RWPE2 (cell line): ENCODE measurements at regions not wholly inside any gene's neighbourhood (a gene's known extent, or its start where the extent isn't known, plus 50 kb on each side); places are given as distances from the start of the nearest gene placed in this dataset.

Experiments
- ATAC-seq: fragments of 200-7000 bp; cut with Tn5 transposase; 3 replicates; pipeline ENCODE4 v1.9.1; 2021; ENCODE audit warnings: low read depth
- DNase-seq: peaks from one replicate; pipeline ENCODE4 v3.0.0-alpha.2; 2020; ENCODE audit warnings: low spot score
- H3K27ac ChIP-seq: fragments of 450-650 bp; 2 replicates; pipeline ENCODE4 v1.5.1; 2017; ENCODE audit warnings: mild to moderate bottlenecking; ENCODE audit not compliant: poor library complexity, severe bottlenecking
- H3K27me3 ChIP-seq: fragments of 250-450 bp; sonication (Bioruptor Pico); 2 replicates; pipeline ENCODE4 v1.5.1; 2021; ENCODE audit warnings: mild to moderate bottlenecking, moderate library complexity; ENCODE audit not compliant: insufficient read depth, poor library complexity, severe bottlenecking
- H3K36me3 ChIP-seq: fragments of 250-450 bp; sonication (Bioruptor Pico); 2 replicates; pipeline ENCODE4 v1.5.1; 2020; ENCODE audit warnings: low read depth, mild to moderate bottlenecking, moderate library complexity
- H3K4me1 ChIP-seq: fragments of 250-450 bp; sonication (Bioruptor Pico); 2 replicates; pipeline ENCODE4 v1.5.1; 2021; ENCODE audit warnings: mild to moderate bottlenecking, moderate library complexity; ENCODE audit not compliant: insufficient read depth, poor library complexity, severe bottlenecking
- H3K4me3 ChIP-seq: fragments of 250-450 bp; sonication (Bioruptor Pico); 2 replicates; pipeline ENCODE4 v1.5.1; 2021; ENCODE audit warnings: mild to moderate bottlenecking, moderate library complexity; ENCODE audit not compliant: severe bottlenecking
- H3K9me3 ChIP-seq: fragments of 250-450 bp; sonication (Bioruptor Pico); 2 replicates; pipeline ENCODE4 v1.5.1; 2021; ENCODE audit warnings: mild to moderate bottlenecking, moderate library complexity; ENCODE audit not compliant: severe bottlenecking
- TF ChIP-seq, protein P1 (sequence below): fragments of 450-650 bp; IDR thresholded peaks from one replicate; pipeline ENCODE4 v1.5.1; 2017; ENCODE audit warnings: mild to moderate bottlenecking, moderate library complexity; ENCODE audit not compliant: poor library complexity, severe bottlenecking

DNA sequence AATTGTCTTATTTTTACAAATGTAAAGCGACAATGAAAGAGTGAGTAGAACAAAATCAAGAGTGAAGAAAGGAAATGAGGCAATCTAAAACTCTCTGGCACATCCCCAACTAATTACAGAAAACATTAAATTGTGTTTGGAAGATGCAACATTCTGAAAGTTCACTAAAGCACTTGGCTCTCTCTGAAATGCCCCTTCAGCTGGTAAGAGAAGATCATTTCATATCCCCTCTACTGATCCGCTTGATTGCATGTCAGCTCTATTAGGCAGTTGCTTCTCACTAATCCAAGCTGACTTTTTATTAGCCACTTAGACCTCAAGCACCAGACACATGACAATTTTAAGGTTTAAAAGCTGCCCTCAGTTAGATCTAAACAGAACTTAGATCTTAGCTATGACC lies 262.8 kb upstream of the PRMT6 start:
- TF ChIP-seq, protein P1, sequence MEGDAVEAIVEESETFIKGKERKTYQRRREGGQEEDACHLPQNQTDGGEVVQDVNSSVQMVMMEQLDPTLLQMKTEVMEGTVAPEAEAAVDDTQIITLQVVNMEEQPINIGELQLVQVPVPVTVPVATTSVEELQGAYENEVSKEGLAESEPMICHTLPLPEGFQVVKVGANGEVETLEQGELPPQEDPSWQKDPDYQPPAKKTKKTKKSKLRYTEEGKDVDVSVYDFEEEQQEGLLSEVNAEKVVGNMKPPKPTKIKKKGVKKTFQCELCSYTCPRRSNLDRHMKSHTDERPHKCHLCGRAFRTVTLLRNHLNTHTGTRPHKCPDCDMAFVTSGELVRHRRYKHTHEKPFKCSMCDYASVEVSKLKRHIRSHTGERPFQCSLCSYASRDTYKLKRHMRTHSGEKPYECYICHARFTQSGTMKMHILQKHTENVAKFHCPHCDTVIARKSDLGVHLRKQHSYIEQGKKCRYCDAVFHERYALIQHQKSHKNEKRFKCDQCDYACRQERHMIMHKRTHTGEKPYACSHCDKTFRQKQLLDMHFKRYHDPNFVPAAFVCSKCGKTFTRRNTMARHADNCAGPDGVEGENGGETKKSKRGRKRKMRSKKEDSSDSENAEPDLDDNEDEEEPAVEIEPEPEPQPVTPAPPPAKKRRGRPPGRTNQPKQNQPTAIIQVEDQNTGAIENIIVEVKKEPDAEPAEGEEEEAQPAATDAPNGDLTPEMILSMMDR: no peak
- Histone ChIP-seq H3K4me1 (no peaks in the 10 kb centered on the region), H3K36me3 (no peaks in the 10 kb centered on the region), H3K4me3 (no peak overlapping the region), H3K27me3 (no peaks in the 10 kb centered on the region), H3K9me3 (no peaks in the 10 kb centered on the region), H3K27ac (no peak overlapping the region)
- DNase-seq: no peak
- no peak for ATAC-seq

DNA sequence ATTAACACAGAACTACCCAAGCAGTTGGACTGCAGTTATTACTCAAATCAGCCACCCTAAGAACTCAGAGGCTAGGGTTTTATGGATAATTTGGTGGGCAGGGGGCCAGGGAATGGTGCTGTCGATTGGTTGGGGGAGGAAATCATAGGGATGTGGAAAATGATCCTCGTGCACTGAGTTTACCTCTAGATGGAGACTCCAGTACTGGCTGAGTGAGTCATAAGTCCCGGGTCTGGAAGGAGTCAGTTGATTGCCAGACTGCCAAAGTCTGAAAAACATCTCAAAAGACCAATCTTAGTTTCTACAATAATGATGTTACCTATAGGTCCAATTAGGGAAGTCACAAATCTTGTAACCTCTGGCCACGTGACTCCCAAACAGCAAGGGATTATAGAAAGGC lies 257.5 kb upstream of the PRMT6 start:
- Histone ChIP-seq H3K36me3 (no peaks in the 10 kb centered on the region), H3K9me3 (no peaks in the 10 kb centered on the region), H3K4me1 (no peaks in the 10 kb centered on the region), H3K27ac (no peak overlapping the region), H3K4me3 (no peak overlapping the region), H3K27me3 (no peaks in the 10 kb centered on the region)
- ATAC-seq (0 out of 3 replicates have a peak, but pooled peaks have one; percentile 40), DNase-seq (no peak)
- TF ChIP-seq, protein P1: no peak

DNA sequence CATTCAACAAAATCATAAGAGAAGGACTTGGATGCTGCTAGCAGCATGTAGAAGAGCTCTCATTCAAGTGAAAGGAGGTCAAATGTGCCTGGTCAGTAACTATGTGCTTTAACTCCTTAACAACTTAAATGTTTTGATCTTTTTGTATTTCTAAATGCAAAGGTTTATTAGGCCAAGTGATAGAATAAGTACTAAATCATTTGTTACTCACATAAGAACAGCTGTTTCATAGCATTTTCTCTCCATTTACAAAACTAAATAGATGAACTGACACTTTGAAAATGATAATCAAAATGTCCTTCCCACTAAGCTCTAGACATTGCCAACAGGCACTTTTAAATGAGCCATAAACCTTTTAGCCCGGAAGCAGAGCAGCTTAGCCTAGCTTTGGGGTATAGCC lies 254.3 kb upstream of the PRMT6 start:
- ATAC-seq (no peak), DNase-seq (no peak)
- H3K36me3 ChIP-seq: no peaks in the 10 kb centered on the region
- no peak overlapping the region for H3K4me3 ChIP-seq
- no peaks in the 10 kb centered on the region for H3K27me3 ChIP-seq
- TF ChIP-seq, protein P1: no peak
- H3K4me1 ChIP-seq: no peaks in the 10 kb centered on the region
- no peak overlapping the region for H3K27ac ChIP-seq
- H3K9me3 ChIP-seq: no peaks in the 10 kb centered on the region

DNA sequence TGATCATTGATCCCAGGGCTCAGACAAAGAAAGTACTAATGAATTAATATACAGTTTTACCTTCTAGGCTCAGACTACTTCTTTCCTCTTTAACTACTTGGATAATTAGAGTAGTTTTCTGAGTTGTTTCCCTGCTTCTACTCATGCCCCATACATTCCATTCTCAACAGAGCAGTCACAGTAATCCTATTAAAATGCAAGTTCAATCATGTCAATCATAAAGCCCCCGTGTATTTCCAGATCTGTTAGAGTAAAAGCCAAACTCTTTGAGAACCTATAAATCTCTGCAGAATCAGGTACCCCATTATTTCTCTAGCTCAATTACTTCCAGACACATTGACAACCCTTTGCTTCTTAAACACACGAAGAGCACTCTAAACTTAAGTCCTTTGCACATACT lies 242.1 kb upstream of the PRMT6 start:
- DNase-seq: no peak
- Histone ChIP-seq H3K4me3 (no peak overlapping the region), H3K36me3 (no peaks in the 10 kb centered on the region), H3K9me3 (no peaks in the 10 kb centered on the region), H3K4me1 (no peaks in the 10 kb centered on the region), H3K27ac (no peak overlapping the region), H3K27me3 (no peaks in the 10 kb centered on the region)
- TF ChIP-seq, protein P1: no peak
- ATAC-seq: no peak

DNA sequence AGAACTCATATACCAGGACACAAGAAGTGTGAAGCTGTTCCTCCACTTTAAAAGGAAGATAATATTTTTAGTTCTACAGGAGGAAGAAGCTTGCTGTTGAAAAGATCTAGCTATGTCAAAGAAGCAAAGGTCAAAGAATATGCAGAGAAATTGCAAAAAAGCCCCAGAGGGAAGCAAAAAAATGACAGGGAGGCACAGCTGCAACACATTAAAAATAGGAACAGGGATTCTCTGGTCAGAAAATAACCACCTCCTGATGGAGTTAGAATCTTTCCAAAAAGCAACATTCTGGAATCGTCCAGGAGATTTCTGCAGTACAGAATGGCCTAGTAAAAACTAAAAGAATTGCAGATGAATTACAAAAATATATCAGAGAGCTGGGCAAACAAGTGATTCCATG lies 238.9 kb upstream of the PRMT6 start:
- DNase-seq: no peak

More for the DNA sequence above, 238.9 kb upstream of the PRMT6 start:
- no peaks in the 10 kb centered on the region for H3K9me3 ChIP-seq
- ATAC-seq: no peak
- H3K27ac ChIP-seq: no peak overlapping the region
- TF ChIP-seq, protein P1: no peak
- H3K36me3 ChIP-seq: no peaks in the 10 kb centered on the region
- no peaks in the 10 kb centered on the region for H3K4me1 ChIP-seq
- no peaks in the 10 kb centered on the region for H3K27me3 ChIP-seq
- H3K4me3 ChIP-seq: no peak overlapping the region
